HEK293 (cell line): ENCODE measurements at regions not wholly inside any gene's neighbourhood (a gene's known extent, or its start where the extent isn't known, plus 50 kb on each side); places are given as distances from the start of the nearest gene placed in this dataset.

Experiments
- CTCF ChIA-PET: fragments of 350-600 bp; formaldehyde crosslinking; extraction: SDS; loops from one replicate; lab custom pipeline; 2021; ENCODE audit warnings: antibody characterized with exemption; lab: Yijun Ruan, JAX
- POLR2A ChIA-PET: fragments of 300-600 bp; formaldehyde crosslinking; extraction: SDS; loops from one replicate; lab custom pipeline; 2020; ENCODE audit warnings: antibody characterized with exemption, inconsistent platforms; lab: Yijun Ruan, JAX
- H3K27ac ChIP-seq: fragments of 200-500 bp; sonication (Bioruptor generic); 2 replicates; pipeline ENCODE4 v1.5.1; 2014; ENCODE audit warnings: low read depth, low read length, control low read depth, inconsistent platforms; ENCODE audit errors: extremely low read depth
- H3K36me3 ChIP-seq, 2 experiments: fragments of 200-500 bp in 1 of 2; sonication (Bioruptor generic) in 1 of 2; 1 replicate in 1 of 2; 2 replicates in 1 of 2; pipeline ENCODE4 v1.5.1; 2014 to 2017; ENCODE audit warnings: inconsistent platforms in 2 of 2, low read length in 2 of 2; ENCODE audit not compliant: control insufficient read depth in 2 of 2, insufficient read depth in 1 of 2
- H3K4me1 ChIP-seq: fragments of 200-500 bp; sonication (Bioruptor generic); 2 replicates; pipeline ENCODE4 v1.5.1; 2014; ENCODE audit warnings: mild to moderate bottlenecking, low read length, inconsistent platforms; ENCODE audit not compliant: control insufficient read depth, insufficient read depth
- H3K4me3 ChIP-seq: 2 replicates; pipeline ENCODE4 v1.5.1; 2011; ENCODE audit warnings: low read depth, mild to moderate bottlenecking, control low read depth, low read length, moderate library complexity
- H3K9me3 ChIP-seq: fragments of 200-500 bp; sonication (Bioruptor generic); 2 replicates; pipeline ENCODE4 v1.5.1; 2014; ENCODE audit warnings: low read depth, low read length, inconsistent platforms; ENCODE audit not compliant: control insufficient read depth, insufficient read depth
- GFI1B ChIP-seq: fragments of 450-650 bp; formaldehyde crosslinking; IDR thresholded peaks from 2 replicates; pipeline ENCODE4 v1.5.1; 2016; ENCODE audit warnings: missing biosample characterization, missing genetic modification characterization
- GLI2 ChIP-seq: fragments of 450-650 bp; formaldehyde crosslinking; IDR thresholded peaks from 2 replicates; pipeline ENCODE4; 2017; ENCODE audit warnings: missing biosample characterization, missing genetic modification characterization, low read depth, borderline replicate concordance
- KLF7 ChIP-seq: fragments of 450-650 bp; formaldehyde crosslinking; IDR thresholded peaks from 2 replicates; pipeline ENCODE4 v1.5.1; 2016; ENCODE audit warnings: missing biosample characterization, missing genetic modification characterization, borderline replicate concordance
- PRDM1 ChIP-seq: fragments of 450-650 bp; formaldehyde crosslinking; IDR thresholded peaks from 2 replicates; pipeline ENCODE4; 2016; ENCODE audit warnings: missing biosample characterization, missing genetic modification characterization
- WT1 ChIP-seq: fragments of 450-650 bp; formaldehyde crosslinking; IDR thresholded peaks from 2 replicates; pipeline ENCODE4 v1.5.1; 2016; ENCODE audit warnings: missing biosample characterization, missing genetic modification characterization
- ZBTB1 ChIP-seq: fragments of 450-650 bp; formaldehyde crosslinking; IDR thresholded peaks from 2 replicates; pipeline ENCODE4 v1.5.1; 2016; ENCODE audit warnings: missing biosample characterization, missing genetic modification characterization
- ZFP3 ChIP-seq: fragments of 450-650 bp; formaldehyde crosslinking; IDR thresholded peaks from 2 replicates; pipeline ENCODE4 v1.5.1; 2016; ENCODE audit warnings: low read depth, missing biosample characterization, missing genetic modification characterization
- ZFP37 ChIP-seq: fragments of 450-650 bp; formaldehyde crosslinking; IDR thresholded peaks from 2 replicates; pipeline ENCODE4 v1.5.1; 2016; ENCODE audit warnings: missing biosample characterization, missing genetic modification characterization
- ZFP41 ChIP-seq: fragments of 450-650 bp; formaldehyde crosslinking; IDR thresholded peaks from 2 replicates; pipeline ENCODE4 v1.5.1; 2016; ENCODE audit warnings: missing biosample characterization, missing genetic modification characterization, borderline replicate concordance
- ZNF18 ChIP-seq: fragments of 450-650 bp; formaldehyde crosslinking; IDR thresholded peaks from 2 replicates; pipeline ENCODE4 v1.5.1; 2016; ENCODE audit warnings: missing biosample characterization, missing genetic modification characterization
- ZNF202 ChIP-seq: fragments of 450-650 bp; formaldehyde crosslinking; IDR thresholded peaks from 2 replicates; pipeline ENCODE4 v1.5.1; 2016; ENCODE audit warnings: missing biosample characterization, missing genetic modification characterization, borderline replicate concordance
- ZNF324 ChIP-seq: fragments of 450-650 bp; formaldehyde crosslinking; IDR thresholded peaks from 2 replicates; pipeline ENCODE4 v1.5.1; 2016; ENCODE audit warnings: missing biosample characterization, missing genetic modification characterization
- ZNF350 ChIP-seq: fragments of 450-650 bp; formaldehyde crosslinking; IDR thresholded peaks from 2 replicates; pipeline ENCODE4 v1.5.0; 2017; ENCODE audit warnings: missing biosample characterization, mild to moderate bottlenecking, missing genetic modification characterization
- ZNF404 ChIP-seq: fragments of 450-650 bp; formaldehyde crosslinking; IDR thresholded peaks from 2 replicates; pipeline ENCODE4 v1.5.1; 2017; ENCODE audit warnings: missing biosample characterization, missing genetic modification characterization
- ZNF513 ChIP-seq: fragments of 450-650 bp; IDR thresholded peaks from 2 replicates; pipeline ENCODE4 v1.5.1; 2018; ENCODE audit warnings: missing biosample characterization, missing genetic modification characterization
- ZNF544 ChIP-seq: fragments of 450-650 bp; formaldehyde crosslinking; IDR thresholded peaks from 2 replicates; pipeline ENCODE4 v1.5.0; 2017; ENCODE audit warnings: missing biosample characterization, missing genetic modification characterization
- ZNF560 ChIP-seq: fragments of 450-650 bp; formaldehyde crosslinking; IDR thresholded peaks from 2 replicates; pipeline ENCODE4 v1.5.1; 2017; ENCODE audit warnings: missing biosample characterization, missing genetic modification characterization, borderline replicate concordance
- ZNF624 ChIP-seq: fragments of 450-650 bp; formaldehyde crosslinking; IDR thresholded peaks from 2 replicates; pipeline ENCODE4 v1.5.1; 2017; ENCODE audit warnings: missing biosample characterization, missing genetic modification characterization
- ZNF664 ChIP-seq: fragments of 450-650 bp; formaldehyde crosslinking; IDR thresholded peaks from 2 replicates; pipeline ENCODE4 v1.5.1; 2016; ENCODE audit warnings: missing biosample characterization, missing genetic modification characterization
- ZNF707 ChIP-seq: fragments of 450-650 bp; formaldehyde crosslinking; IDR thresholded peaks from 2 replicates; pipeline ENCODE4 v1.5.1; 2016; ENCODE audit warnings: missing biosample characterization, missing genetic modification characterization
- ZSCAN23 ChIP-seq: fragments of 450-650 bp; formaldehyde crosslinking; IDR thresholded peaks from 2 replicates; pipeline ENCODE4 v1.5.1; 2016; ENCODE audit warnings: missing biosample characterization, missing genetic modification characterization
- TF ChIP-seq, protein P1 (sequence below): fragments of 450-650 bp; formaldehyde crosslinking; IDR thresholded peaks from 2 replicates; pipeline ENCODE4 v1.5.1; 2017; ENCODE audit warnings: missing biosample characterization, mild to moderate bottlenecking, missing genetic modification characterization, moderate library complexity
- TF ChIP-seq, protein P2 (sequence below): fragments of 450-650 bp; formaldehyde crosslinking; IDR thresholded peaks from 2 replicates; pipeline ENCODE4 v1.5.1; 2016; ENCODE audit warnings: missing biosample characterization, missing genetic modification characterization
- TF ChIP-seq, protein P3 (sequence below): fragments of 450-650 bp; formaldehyde crosslinking; IDR thresholded peaks from 2 replicates; pipeline ENCODE4 v1.5.1; 2016; ENCODE audit warnings: missing biosample characterization, missing genetic modification characterization, low read depth
- TF ChIP-seq, protein P4 (sequence below): fragments of 450-650 bp; formaldehyde crosslinking; IDR thresholded peaks from 2 replicates; pipeline ENCODE4 v1.5.1; 2016; ENCODE audit warnings: missing biosample characterization, missing genetic modification characterization, borderline replicate concordance

GRCh38 chr3:177262396-177262795 lies 65.1 kb upstream of the TBL1XR1 start:
- H3K4me3 ChIP-seq, result no peak overlapping the region
- CTCF ChIA-PET, result no interaction called here
- no peak overlapping the region for H3K27ac ChIP-seq
- H3K4me1 ChIP-seq, result no peaks in the 10 kb centered on the region
- POLR2A ChIA-PET, result no interaction called here
- TF ChIP-seq, protein P1, sequence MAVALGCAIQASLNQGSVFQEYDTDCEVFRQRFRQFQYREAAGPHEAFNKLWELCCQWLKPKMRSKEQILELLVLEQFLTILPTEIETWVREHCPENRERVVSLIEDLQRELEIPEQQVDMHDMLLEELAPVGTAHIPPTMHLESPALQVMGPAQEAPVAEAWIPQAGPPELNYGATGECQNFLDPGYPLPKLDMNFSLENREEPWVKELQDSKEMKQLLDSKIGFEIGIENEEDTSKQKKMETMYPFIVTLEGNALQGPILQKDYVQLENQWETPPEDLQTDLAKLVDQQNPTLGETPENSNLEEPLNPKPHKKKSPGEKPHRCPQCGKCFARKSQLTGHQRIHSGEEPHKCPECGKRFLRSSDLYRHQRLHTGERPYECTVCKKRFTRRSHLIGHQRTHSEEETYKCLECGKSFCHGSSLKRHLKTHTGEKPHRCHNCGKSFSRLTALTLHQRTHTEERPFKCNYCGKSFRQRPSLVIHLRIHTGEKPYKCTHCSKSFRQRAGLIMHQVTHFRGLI, result no peak
- TF ChIP-seq, protein P2, sequence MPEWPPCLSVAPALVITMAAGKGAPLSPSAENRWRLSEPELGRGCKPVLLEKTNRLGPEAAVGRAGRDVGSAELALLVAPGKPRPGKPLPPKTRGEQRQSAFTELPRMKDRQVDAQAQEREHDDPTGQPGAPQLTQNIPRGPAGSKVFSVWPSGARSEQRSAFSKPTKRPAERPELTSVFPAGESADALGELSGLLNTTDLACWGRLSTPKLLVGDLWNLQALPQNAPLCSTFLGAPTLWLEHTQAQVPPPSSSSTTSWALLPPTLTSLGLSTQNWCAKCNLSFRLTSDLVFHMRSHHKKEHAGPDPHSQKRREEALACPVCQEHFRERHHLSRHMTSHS (tag by site-specific recombination), result no peak
- TF ChIP-seq GLI2 (tag by site-specific recombination), result no peak
- TF ChIP-seq ZNF624, result no peak
- TF ChIP-seq ZBTB1 (tag by site-specific recombination), result no peak
- TF ChIP-seq ZFP41 (tag by site-specific recombination), result no peak
- no peak for TF ChIP-seq ZNF513 (tag by site-specific recombination)
- no peak for TF ChIP-seq ZFP37
- no peak for TF ChIP-seq ZNF664 (tag by site-specific recombination)
- no peak for TF ChIP-seq ZNF324 (tag by site-specific recombination)
- TF ChIP-seq ZNF544 (tag by site-specific recombination), result no peak
- TF ChIP-seq ZFP3 (tag by site-specific recombination), result no peak
- TF ChIP-seq, protein P3, sequence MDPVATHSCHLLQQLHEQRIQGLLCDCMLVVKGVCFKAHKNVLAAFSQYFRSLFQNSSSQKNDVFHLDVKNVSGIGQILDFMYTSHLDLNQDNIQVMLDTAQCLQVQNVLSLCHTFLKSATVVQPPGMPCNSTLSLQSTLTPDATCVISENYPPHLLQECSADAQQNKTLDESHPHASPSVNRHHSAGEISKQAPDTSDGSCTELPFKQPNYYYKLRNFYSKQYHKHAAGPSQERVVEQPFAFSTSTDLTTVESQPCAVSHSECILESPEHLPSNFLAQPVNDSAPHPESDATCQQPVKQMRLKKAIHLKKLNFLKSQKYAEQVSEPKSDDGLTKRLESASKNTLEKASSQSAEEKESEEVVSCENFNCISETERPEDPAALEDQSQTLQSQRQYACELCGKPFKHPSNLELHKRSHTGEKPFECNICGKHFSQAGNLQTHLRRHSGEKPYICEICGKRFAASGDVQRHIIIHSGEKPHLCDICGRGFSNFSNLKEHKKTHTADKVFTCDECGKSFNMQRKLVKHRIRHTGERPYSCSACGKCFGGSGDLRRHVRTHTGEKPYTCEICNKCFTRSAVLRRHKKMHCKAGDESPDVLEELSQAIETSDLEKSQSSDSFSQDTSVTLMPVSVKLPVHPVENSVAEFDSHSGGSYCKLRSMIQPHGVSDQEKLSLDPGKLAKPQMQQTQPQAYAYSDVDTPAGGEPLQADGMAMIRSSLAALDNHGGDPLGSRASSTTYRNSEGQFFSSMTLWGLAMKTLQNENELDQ (tag by site-specific recombination), result no peak
- no peak for TF ChIP-seq ZNF560 (tag by site-specific recombination)
- no peak for TF ChIP-seq WT1 (tag by site-specific recombination)
- TF ChIP-seq PRDM1 (tag by site-specific recombination), result no peak
- TF ChIP-seq, all 188 proteins: peak for 0
- Histone ChIP-seq H3K36me3 (no peaks in the 10 kb centered on the region), H3K9me3 (no peaks in the 10 kb centered on the region)

DNA sequence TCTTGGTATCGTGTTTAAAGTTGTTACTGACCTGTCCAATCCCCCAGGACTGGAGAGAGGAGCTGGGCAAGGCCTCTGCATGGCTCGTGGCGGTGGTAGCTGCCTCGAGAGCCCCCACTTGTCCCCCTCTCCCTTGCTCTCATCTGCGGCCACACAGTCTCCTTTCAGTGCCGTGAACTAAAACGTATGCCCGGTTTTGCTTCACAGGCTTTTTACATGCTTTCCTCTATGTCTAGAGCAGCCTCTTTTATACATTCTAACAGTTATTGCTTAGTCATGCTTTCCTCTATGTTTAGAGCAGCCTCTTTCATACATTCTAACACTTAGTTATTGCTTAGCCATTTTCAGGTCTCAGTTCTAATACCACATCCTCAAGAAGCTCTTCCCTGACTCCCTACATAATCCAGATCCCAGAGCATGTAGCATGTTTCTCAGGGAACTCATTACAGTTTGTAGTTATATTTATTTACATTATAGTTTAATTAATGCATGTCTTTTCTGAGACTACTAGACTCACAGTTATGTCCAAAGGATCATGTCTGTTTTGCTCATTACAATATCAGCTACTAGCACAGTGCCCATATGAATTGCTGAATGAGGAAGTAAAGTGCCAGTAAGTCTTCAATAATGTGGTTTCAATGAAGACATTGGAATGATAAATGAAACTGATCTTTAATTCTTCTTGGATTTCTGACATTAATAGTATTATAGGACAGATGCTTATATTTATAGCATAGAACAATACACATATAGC lies 66.5 kb upstream of the TBL1XR1 start:
- no peaks in the 10 kb centered on the region for H3K9me3 ChIP-seq
- ChIA-PET POLR2A (no interaction called here), CTCF (no interaction called here)
- no peak overlapping the region for H3K4me3 ChIP-seq
- H3K4me1 ChIP-seq, result no peaks in the 10 kb centered on the region
- H3K27ac ChIP-seq, result no peak overlapping the region
- H3K36me3 ChIP-seq, result no peaks in the 10 kb centered on the region
- TF ChIP-seq, protein P2 (tag by site-specific recombination), result no peak
- TF ChIP-seq ZNF404 (no peak), ZNF202 (tag by site-specific recombination) (no peak), ZNF707 (tag by site-specific recombination) (no peak), ZNF18 (tag by site-specific recombination) (no peak), ZSCAN23 (no peak), KLF7 (tag by site-specific recombination) (no peak), ZNF350 (tag by site-specific recombination) (no peak), GFI1B (tag by site-specific recombination) (no peak)
- TF ChIP-seq, protein P4, sequence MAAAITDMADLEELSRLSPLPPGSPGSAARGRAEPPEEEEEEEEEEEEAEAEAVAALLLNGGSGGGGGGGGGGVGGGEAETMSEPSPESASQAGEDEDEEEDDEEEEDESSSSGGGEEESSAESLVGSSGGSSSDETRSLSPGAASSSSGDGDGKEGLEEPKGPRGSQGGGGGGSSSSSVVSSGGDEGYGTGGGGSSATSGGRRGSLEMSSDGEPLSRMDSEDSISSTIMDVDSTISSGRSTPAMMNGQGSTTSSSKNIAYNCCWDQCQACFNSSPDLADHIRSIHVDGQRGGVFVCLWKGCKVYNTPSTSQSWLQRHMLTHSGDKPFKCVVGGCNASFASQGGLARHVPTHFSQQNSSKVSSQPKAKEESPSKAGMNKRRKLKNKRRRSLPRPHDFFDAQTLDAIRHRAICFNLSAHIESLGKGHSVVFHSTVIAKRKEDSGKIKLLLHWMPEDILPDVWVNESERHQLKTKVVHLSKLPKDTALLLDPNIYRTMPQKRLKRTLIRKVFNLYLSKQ (tag by site-specific recombination), result no peak
